ENCODE measurements at regions not wholly inside any gene's neighbourhood (a gene's known extent, or its start where the extent isn't known, plus 50 kb on each side); places are given as distances from the start of the nearest gene placed in this dataset.

- TF ChIP-seq TAF1 (IDR thresholded peaks at IDR 0.05; ENCODE audit: low read depth, low read length) (no peak), POLR2AphosphoS5 (IDR thresholded peaks at IDR 0.05; ENCODE audit: low read depth, low read length) (no peak), POLR2A (IDR thresholded peaks at IDR 0.05; ENCODE audit: low read depth, low read length) (no peak)
Measured at GRCh38 chr15:47177177-47177576, 540.1 kb upstream of the SEMA6D start.
